ENCODE measurements at regions not wholly inside any gene's neighbourhood (a gene's known extent, or its start where the extent isn't known, plus 50 kb on each side); places are given as distances from the start of the nearest gene placed in this dataset.
"Not testable (repeated sequence)": the region's sequence is repeated elsewhere in the genome, so short reads cannot be mapped to it uniquely, and the experiment has no call there.

DNA sequence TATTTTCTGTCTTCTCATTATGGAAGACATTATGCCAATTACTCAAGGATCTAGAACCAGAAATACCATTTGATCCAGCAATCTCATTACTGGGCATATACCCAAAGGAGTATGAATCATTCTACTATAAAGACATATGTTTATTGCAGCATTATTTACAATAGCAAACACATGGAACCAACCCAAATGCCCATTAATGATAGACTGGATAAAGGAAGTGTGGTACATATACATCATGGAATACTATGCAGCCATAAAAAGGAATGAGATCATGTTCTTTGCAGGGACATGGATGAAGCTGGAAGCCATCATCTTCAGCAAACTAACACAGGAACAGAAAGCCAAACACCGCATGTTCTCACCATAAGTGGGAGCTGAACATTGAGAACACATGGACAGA, 161.8 kb upstream of the DAAM1 start:
- FAIRE-seq; H2AFZ ChIP-seq (ENCODE audit: control insufficient read depth, low read depth, low read length); H3K4me2 ChIP-seq (ENCODE audit: control insufficient read depth, insufficient read depth); POLR2A ChIA-PET; intact Hi-C loops (cut with micrococcal nuclease; ENCODE audit: unreplicated experiment); H4K20me1 ChIP-seq (ENCODE audit: control insufficient read depth, insufficient read depth); H3K79me2 ChIP-seq (ENCODE audit: control insufficient read depth, insufficient read depth, low read length); H3K9me3 ChIP-seq (replicated peaks; ENCODE audit: control insufficient read depth, insufficient read depth, low read length); DNase-seq (ENCODE audit: low read depth, low spot score); H3K4me1 ChIP-seq (ENCODE audit: control insufficient read depth, insufficient read depth, low read length); H3K27ac ChIP-seq (ENCODE audit: control insufficient read depth, insufficient read depth); H3K27me3 ChIP-seq (replicated peaks in 1 of 2; ENCODE audit: control insufficient read depth in 2 of 2, insufficient read depth in 2 of 2, low read length in 1 of 2); H3K4me3 ChIP-seq; H3K36me3 ChIP-seq (ENCODE audit: control insufficient read depth in 2 of 2, insufficient read depth in 2 of 2, low read length in 1 of 2); H3K9ac ChIP-seq (ENCODE audit: control insufficient read depth, insufficient read depth, low read length); BruUV-seq (replicated peaks); ATAC-seq: not testable (repeated sequence)
- RAD21 ChIA-PET (ENCODE audit: unreplicated experiment) = interaction anchor here (1.0 kb wide), 1 partner anchor 29 kb away, joined by 4 read pairs; no protein-coding TSS in a partner anchor
- CTCF ChIA-PET = interaction anchor here (3.0 to 3.6 kb wide), 4 partner anchors 28 to 525 kb away, joined by 19 to 41 read pairs (median 29); partner anchors contain the start of gene DACT1
- SMC1A ChIA-PET (ENCODE audit: uncharacterized antibody, unreplicated experiment) = interaction anchor here (0.7 to 3.7 kb wide), 7 partner anchors 17 to 391 kb away, joined by 3 to 39 read pairs (median 3); partner anchors contain the start of gene DACT1
- 90% methylated on average over 1 of the region's 1 CpG for WGBS (ENCODE audit: insufficient coverage, insufficient replicate concordance, low lambda C conversion rate, missing lambda C conversion rate)
- in situ Hi-C loops (cut with MboI) = loop anchor here (10.0 kb wide), 1 partner anchor 522 kb away; no protein-coding TSS in a partner anchor

DNA sequence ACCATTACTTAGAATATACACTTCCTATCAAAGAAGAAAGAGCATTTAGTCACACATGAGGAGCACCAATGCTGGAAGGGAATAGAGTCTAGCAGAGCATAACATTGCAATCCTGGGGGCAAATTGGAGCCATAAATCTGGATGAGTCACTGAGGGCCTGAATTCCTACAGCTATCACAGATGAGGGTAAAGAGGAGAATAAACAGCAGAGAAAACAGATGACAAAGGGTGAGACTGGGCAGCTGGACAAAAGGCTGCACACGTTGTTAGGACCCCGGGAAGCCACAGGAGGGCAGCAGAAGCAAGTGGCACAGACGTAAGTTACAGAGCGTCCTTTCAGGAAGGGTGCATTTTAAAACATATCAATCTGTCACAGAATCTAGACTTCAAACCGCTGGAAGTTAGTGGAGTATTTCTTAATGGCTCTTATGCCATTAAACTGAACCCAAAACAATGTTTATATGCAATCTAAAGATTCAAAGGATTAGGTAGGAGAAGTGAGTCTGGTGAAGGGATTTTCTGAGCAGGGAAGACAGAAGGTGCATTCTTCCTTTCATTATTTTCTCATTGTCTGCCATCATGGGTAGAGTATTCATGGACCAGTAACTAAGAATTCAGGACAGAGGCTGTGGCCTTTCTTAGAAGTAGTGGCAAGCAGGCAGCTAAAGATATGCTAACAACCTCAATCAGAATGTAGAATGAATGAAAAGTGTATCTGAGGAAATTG, 159.8 kb upstream of the DAAM1 start:
- Histone ChIP-seq H3K9ac (ENCODE audit: control insufficient read depth, insufficient read depth, low read length) (no peak overlapping the region), H4K20me1 (ENCODE audit: control insufficient read depth, insufficient read depth) (no peaks in the 10 kb centered on the region), H2AFZ (ENCODE audit: control insufficient read depth, low read depth, low read length) (peak overlapping the region; percentile 74), H3K4me2 (ENCODE audit: control insufficient read depth, insufficient read depth) (peak overlapping the region; percentile 39), H3K4me1 (ENCODE audit: control insufficient read depth, insufficient read depth, low read length) (no peaks in the 10 kb centered on the region), H3K36me3 (ENCODE audit: control insufficient read depth in 2 of 2, insufficient read depth in 2 of 2, low read length in 1 of 2) (no peaks in the 10 kb centered on the region), H3K9me3 (replicated peaks; ENCODE audit: control insufficient read depth, insufficient read depth, low read length) (no peaks in the 10 kb centered on the region), H3K27me3 (replicated peaks in 1 of 2; ENCODE audit: control insufficient read depth in 2 of 2, insufficient read depth in 2 of 2, low read length in 1 of 2) (no peaks in the 10 kb centered on the region), H3K79me2 (ENCODE audit: control insufficient read depth, insufficient read depth, low read length) (no peaks in the 10 kb centered on the region), H3K4me3 (no peak overlapping the region), H3K27ac (ENCODE audit: control insufficient read depth, insufficient read depth) (no peak overlapping the region)
- POLR2A ChIA-PET = no interaction called here
- DNase-seq (ENCODE audit: low read depth, low spot score) (peak; percentile 31), FAIRE-seq (peak; percentile 97), ATAC-seq (peak; percentile 100)
- intact Hi-C loops (cut with micrococcal nuclease; ENCODE audit: unreplicated experiment) = loop anchor here (1.0 to 2.0 kb wide), 8 partner anchors 27 to 548 kb away; partner anchors contain the start of gene CCDC175
- in situ Hi-C loops (cut with MboI) = loop anchor here (10.0 kb wide), 1 partner anchor 524 kb away; no protein-coding TSS in a partner anchor
- no TSS peak for BruUV-seq (replicated peaks)
- CTCF ChIA-PET = interaction anchor here (0.6 to 3.6 kb wide), 39 partner anchors 10 to 805 kb away, joined by 3 to 41 read pairs (median 4); partner anchors contain the start of gene DACT1
- SMC1A ChIA-PET (ENCODE audit: uncharacterized antibody, unreplicated experiment) = interaction anchor here (0.7 to 3.2 kb wide), 29 partner anchors 8 to 527 kb away, joined by 3 to 39 read pairs (median 4); no protein-coding TSS in a partner anchor
- WGBS (ENCODE audit: insufficient coverage, insufficient replicate concordance, low lambda C conversion rate, missing lambda C conversion rate) = 3% methylated on average over 5 of the region's 5 CpGs
- RAD21 ChIA-PET (ENCODE audit: unreplicated experiment) = interaction anchor here (0.6 to 2.5 kb wide), 16 partner anchors 13 to 527 kb away, joined by 3 to 12 read pairs (median 6); no protein-coding TSS in a partner anchor
- TF ChIP-seq PAX5 (IDR thresholded peaks at IDR 0.05; ENCODE audit: borderline replicate concordance, low read depth, low read length) (no peak), SIN3A (IDR thresholded peaks at IDR 0.05; ENCODE audit: low read depth, low read length) (no peak), CREM (IDR thresholded peaks at IDR 0.05; ENCODE audit: low read depth) (peak; percentile 43; the same call in 1 of the 2 replicates), RELA (IDR thresholded peaks at IDR 0.05; ENCODE audit: borderline replicate concordance, partially characterized antibody) (peak; percentile 16), TBL1XR1 (IDR thresholded peaks at IDR 0.05; ENCODE audit: low read depth, low read length) (no peak), POLR2A (IDR thresholded peaks at IDR 0.05; ENCODE audit: low read depth, low read length) (no peak), ETV6 (conservative IDR thresholded peaks at IDR 0.05 in 1 of 2, IDR thresholded peaks at IDR 0.05 in 1 of 2; ENCODE audit: borderline replicate concordance in 1 of 2, low read depth in 1 of 2) (no peak), RB1 (IDR thresholded peaks at IDR 0.05; ENCODE audit: borderline replicate concordance) (peak; percentile 55; the same call in 1 of the 2 replicates), ATF7 (IDR thresholded peaks at IDR 0.05; ENCODE audit: low read depth) (no peak), IRF4 (IDR thresholded peaks at IDR 0.05; ENCODE audit: low read depth, low read length) (peak; percentile 42; the same call in 1 of the 2 replicates), ZNF207 (IDR thresholded peaks at IDR 0.05; ENCODE audit: borderline replicate concordance) (peak; percentile 53; the same call in 1 of the 2 replicates), POU2F2 (IDR thresholded peaks at IDR 0.05; ENCODE audit: borderline replicate concordance, low read depth, low read length) (0 out of 3 replicates have a peak, but pooled peaks have one; percentile 26)
- TF ChIP-seq, protein P1, sequence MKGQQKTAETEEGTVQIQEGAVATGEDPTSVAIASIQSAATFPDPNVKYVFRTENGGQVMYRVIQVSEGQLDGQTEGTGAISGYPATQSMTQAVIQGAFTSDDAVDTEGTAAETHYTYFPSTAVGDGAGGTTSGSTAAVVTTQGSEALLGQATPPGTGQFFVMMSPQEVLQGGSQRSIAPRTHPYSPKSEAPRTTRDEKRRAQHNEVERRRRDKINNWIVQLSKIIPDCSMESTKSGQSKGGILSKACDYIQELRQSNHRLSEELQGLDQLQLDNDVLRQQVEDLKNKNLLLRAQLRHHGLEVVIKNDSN (IDR thresholded peaks at IDR 0.05; ENCODE audit: borderline replicate concordance, extremely low read length, insufficient read depth, low read depth, low read length) = no peak
- TF ChIP-seq, protein P2, sequence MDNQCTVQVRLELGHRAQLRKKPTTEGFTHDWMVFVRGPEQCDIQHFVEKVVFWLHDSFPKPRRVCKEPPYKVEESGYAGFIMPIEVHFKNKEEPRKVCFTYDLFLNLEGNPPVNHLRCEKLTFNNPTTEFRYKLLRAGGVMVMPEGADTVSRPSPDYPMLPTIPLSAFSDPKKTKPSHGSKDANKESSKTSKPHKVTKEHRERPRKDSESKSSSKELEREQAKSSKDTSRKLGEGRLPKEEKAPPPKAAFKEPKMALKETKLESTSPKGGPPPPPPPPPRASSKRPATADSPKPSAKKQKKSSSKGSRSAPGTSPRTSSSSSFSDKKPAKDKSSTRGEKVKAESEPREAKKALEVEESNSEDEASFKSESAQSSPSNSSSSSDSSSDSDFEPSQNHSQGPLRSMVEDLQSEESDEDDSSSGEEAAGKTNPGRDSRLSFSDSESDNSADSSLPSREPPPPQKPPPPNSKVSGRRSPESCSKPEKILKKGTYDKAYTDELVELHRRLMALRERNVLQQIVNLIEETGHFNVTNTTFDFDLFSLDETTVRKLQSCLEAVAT (IDR thresholded peaks at IDR 0.05) = peak; percentile 63

Data from GM12878 (cell line).